Gastrocnemius medialis (tissue), 4 donors: ENCODE measurements at regions not wholly inside any gene's neighbourhood (a gene's known extent, or its start where the extent isn't known, plus 50 kb on each side); places are given as distances from the start of the nearest gene placed in this dataset.

Source experiments
- ATAC-seq, 2 donors: fragments of 150-250 bp; one replicate each; pipeline ENCODE4 v1.9.1; 2016
- DNase-seq, 2 donors: peaks; one replicate each; pipeline ENCODE4 v3.0.0-alpha.2; 2019
- H3K27ac ChIP-seq, 4 donors: fragments of 200-600 bp; sonication (generic); 1 replicate in 1 of 4; 2 replicates in 3 of 4; pipeline ENCODE4 v1.5.1; 2016 to 2018; ENCODE audit warnings: mild to moderate bottlenecking in 2 of 4, moderate library complexity in 1 of 4
- H3K27me3 ChIP-seq, 3 donors: fragments of 200-600 bp; sonication (generic) in 2 of 3; 1 replicate in 1 of 3; 2 replicates in 2 of 3; pipeline versions ENCODE4 v1.5.1 to v1.6.0; 2016 to 2019; ENCODE audit warnings: mild to moderate bottlenecking in 1 of 3, moderate library complexity in 1 of 3
- H3K36me3 ChIP-seq, 2 donors: fragments of 200-600 bp; sonication (generic) in 1 of 2; one replicate each; pipeline ENCODE4 v1.5.1; 2017 to 2018
- H3K4me1 ChIP-seq, 2 donors: fragments of 200-600 bp; sonication (generic) in 1 of 2; one replicate each; pipeline ENCODE4 v1.5.1; 2016 to 2017; ENCODE audit warnings: mild to moderate bottlenecking in 2 of 2
- H3K4me3 ChIP-seq, 4 donors: fragments of 200-600 bp; sonication (generic) in 3 of 4; 1 replicate in 1 of 4; 2 replicates in 3 of 4; pipeline ENCODE4 v1.5.1; 2016 to 2019; ENCODE audit warnings: mild to moderate bottlenecking in 2 of 4
- H3K9me3 ChIP-seq, 3 donors: fragments of 200-600 bp; sonication (generic) in 2 of 3; 1 replicate in 1 of 3; 2 replicates in 2 of 3; pipeline ENCODE4 v1.5.1; 2016 to 2019
- POLR2A ChIP-seq, 2 donors: fragments of 450-650 bp; IDR thresholded peaks; one replicate each; pipeline ENCODE4 v1.6.1; 2017; ENCODE audit warnings: antibody characterized with exemption in 2 of 2, mild to moderate bottlenecking in 2 of 2, moderate library complexity in 2 of 2
- in situ Hi-C, 4 donors: fragments of 200-750 bp; cut with MboI; loops; one replicate each; pipeline versions ENCODE4 v1.15.0 to v1.8.0; 2017; ENCODE audit warnings: low sequenced_read_pairs in 4 of 4
- intact Hi-C: fragments of 100-400 bp; cut with DNase I; formaldehyde crosslinking; loops from one replicate; pipeline ENCODE4 v1.15.1; 2023; ENCODE audit warnings: low total_unique reads
- TF ChIP-seq, protein P1 (sequence below), 5 experiments: fragments of 450-650 bp in 3 of 5; fragments of 200-600 bp in 2 of 5; sonication (generic) in 2 of 5; IDR thresholded peaks in 4 of 5; conservative IDR thresholded peaks in 1 of 5; 1 replicate in 4 of 5; 2 replicates in 1 of 5; pipeline ENCODE4 v1.5.1; 2016 to 2019; ENCODE audit warnings: antibody characterized with exemption in 5 of 5, mild to moderate bottlenecking in 3 of 5, moderate library complexity in 3 of 5

- in situ Hi-C loops: no loop called here
- intact Hi-C loops: no loop called here
- DNase-seq: no peak
Measured at GRCh38 chr4:22217480-22217879, 268.9 kb upstream of the KCNIP4 start.

GRCh38 chr4:22216278-22216677 lies 267.7 kb upstream of the KCNIP4 start:
- intact Hi-C loops: no loop called here
- H3K36me3 ChIP-seq: no peaks in the 10 kb centered on the region
- TF ChIP-seq POLR2A (IDR thresholded peaks at IDR 0.05): no peak
- TF ChIP-seq, protein P1, sequence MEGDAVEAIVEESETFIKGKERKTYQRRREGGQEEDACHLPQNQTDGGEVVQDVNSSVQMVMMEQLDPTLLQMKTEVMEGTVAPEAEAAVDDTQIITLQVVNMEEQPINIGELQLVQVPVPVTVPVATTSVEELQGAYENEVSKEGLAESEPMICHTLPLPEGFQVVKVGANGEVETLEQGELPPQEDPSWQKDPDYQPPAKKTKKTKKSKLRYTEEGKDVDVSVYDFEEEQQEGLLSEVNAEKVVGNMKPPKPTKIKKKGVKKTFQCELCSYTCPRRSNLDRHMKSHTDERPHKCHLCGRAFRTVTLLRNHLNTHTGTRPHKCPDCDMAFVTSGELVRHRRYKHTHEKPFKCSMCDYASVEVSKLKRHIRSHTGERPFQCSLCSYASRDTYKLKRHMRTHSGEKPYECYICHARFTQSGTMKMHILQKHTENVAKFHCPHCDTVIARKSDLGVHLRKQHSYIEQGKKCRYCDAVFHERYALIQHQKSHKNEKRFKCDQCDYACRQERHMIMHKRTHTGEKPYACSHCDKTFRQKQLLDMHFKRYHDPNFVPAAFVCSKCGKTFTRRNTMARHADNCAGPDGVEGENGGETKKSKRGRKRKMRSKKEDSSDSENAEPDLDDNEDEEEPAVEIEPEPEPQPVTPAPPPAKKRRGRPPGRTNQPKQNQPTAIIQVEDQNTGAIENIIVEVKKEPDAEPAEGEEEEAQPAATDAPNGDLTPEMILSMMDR (IDR thresholded peaks at IDR 0.05 in 4 of 5, conservative IDR thresholded peaks at IDR 0.05 in 1 of 5): no peak

More at GRCh38 chr4:22217480-22217879, 268.9 kb upstream of the KCNIP4 start:
- Histone ChIP-seq H3K4me1 (no peaks in the 10 kb centered on the region), H3K27ac (no peak overlapping the region), H3K4me3 (no peak overlapping the region), H3K9me3 (no peaks in the 10 kb centered on the region), H3K27me3 (no peaks in the 10 kb centered on the region), H3K36me3 (no peaks in the 10 kb centered on the region)
- ATAC-seq: no peak
- TF ChIP-seq, protein P1 (IDR thresholded peaks at IDR 0.05 in 4 of 5, conservative IDR thresholded peaks at IDR 0.05 in 1 of 5): no peak
- no peak for TF ChIP-seq POLR2A (IDR thresholded peaks at IDR 0.05)

DNA sequence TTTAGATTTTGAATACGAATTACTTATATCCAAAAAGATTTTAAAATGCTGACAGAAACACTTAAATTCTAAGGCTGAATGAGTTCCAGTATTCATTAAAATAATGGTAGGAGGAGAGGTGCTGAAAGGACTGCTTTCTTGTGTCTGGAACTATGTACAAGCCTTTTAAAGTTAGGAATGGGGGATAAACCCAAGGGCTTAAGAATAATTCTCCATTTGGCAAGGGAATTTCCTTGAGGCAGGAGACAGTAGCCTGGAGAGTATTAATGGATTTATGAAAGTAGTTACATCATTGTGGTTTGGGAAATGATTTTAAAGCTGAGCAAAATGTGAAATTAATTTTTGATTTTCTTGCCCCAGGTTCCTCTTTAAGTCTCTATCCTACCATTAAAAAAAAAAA lies 266.5 kb upstream of the KCNIP4 start:
- in situ Hi-C loops (no loop called here), intact Hi-C loops (no loop called here)
- ATAC-seq (no peak), DNase-seq (no peak)
- H3K4me3 ChIP-seq: no peak overlapping the region
- no peaks in the 10 kb centered on the region for H3K4me1 ChIP-seq
- TF ChIP-seq, protein P1 (IDR thresholded peaks at IDR 0.05 in 4 of 5, conservative IDR thresholded peaks at IDR 0.05 in 1 of 5): no peak
- no peak for TF ChIP-seq POLR2A (IDR thresholded peaks at IDR 0.05)
- no peak overlapping the region for H3K27ac ChIP-seq
- no peaks in the 10 kb centered on the region for H3K36me3 ChIP-seq
- no peaks in the 10 kb centered on the region for H3K27me3 ChIP-seq
- H3K9me3 ChIP-seq: no peaks in the 10 kb centered on the region

More at GRCh38 chr4:22216278-22216677, 267.7 kb upstream of the KCNIP4 start:
- Histone ChIP-seq H3K9me3 (no peaks in the 10 kb centered on the region), H3K27me3 (no peaks in the 10 kb centered on the region), H3K4me3 (no peak overlapping the region), H3K4me1 (no peaks in the 10 kb centered on the region), H3K27ac (no peak overlapping the region)
- ATAC-seq (no peak), DNase-seq (no peak)
- in situ Hi-C loops: no loop called here

DNA sequence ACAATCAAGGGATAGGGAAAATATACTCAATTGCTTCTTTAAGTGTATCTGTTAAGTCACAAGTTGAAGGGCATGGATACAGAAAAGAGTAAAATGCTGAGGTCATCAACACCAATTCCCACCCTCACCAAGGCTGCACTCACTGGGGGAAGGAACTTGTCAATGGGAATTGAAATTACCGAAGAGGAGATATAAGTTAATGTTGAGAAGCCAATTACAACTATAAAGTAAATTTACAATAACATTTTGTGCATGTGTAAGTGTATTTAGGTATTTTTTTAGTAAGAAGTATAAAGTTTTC lies 255.1 kb upstream of the KCNIP4 start:
- DNase-seq (no peak), ATAC-seq (no peak)
- no peak for TF ChIP-seq POLR2A (IDR thresholded peaks at IDR 0.05)
- TF ChIP-seq, protein P1 (IDR thresholded peaks at IDR 0.05 in 4 of 5, conservative IDR thresholded peaks at IDR 0.05 in 1 of 5): no peak
- Histone ChIP-seq H3K4me1 (no peaks in the 10 kb centered on the region), H3K36me3 (no peaks in the 10 kb centered on the region), H3K27ac (no peak overlapping the region), H3K9me3 (no peaks in the 10 kb centered on the region), H3K27me3 (no peaks in the 10 kb centered on the region), H3K4me3 (no peak overlapping the region)
- in situ Hi-C loops (no loop called here), intact Hi-C loops (no loop called here)

- in situ Hi-C loops (no loop called here), intact Hi-C loops (no loop called here)
- TF ChIP-seq, protein P1 (IDR thresholded peaks at IDR 0.05 in 4 of 5, conservative IDR thresholded peaks at IDR 0.05 in 1 of 5): no peak
- TF ChIP-seq POLR2A (IDR thresholded peaks at IDR 0.05): no peak
- Histone ChIP-seq H3K4me3 (no peak overlapping the region), H3K36me3 (no peaks in the 10 kb centered on the region), H3K27me3 (no peaks in the 10 kb centered on the region), H3K9me3 (no peaks in the 10 kb centered on the region), H3K27ac (no peak overlapping the region), H3K4me1 (no peaks in the 10 kb centered on the region)
- ATAC-seq (no peak), DNase-seq (no peak)
Measured at GRCh38 chr4:22202975-22203710, 254.6 kb upstream of the KCNIP4 start.
